Type B pancreatic cell (in vitro differentiated cells): ENCODE measurements at regions not wholly inside any gene's neighbourhood (a gene's known extent, or its start where the extent isn't known, plus 50 kb on each side); places are given as distances from the start of the nearest gene placed in this dataset.

ENCODE experiments used
- DNase-seq: peaks from one replicate; pipeline ENCODE4 v3.0.0; 2021; ENCODE audit warnings: mixed read lengths; ENCODE audit not compliant: unreplicated experiment; ENCODE audit errors: extremely low spot score
- H3K27ac Mint-ChIP-seq: 2 replicates; pipeline ENCODE4 v1.8.0; 2021; ENCODE audit warnings: mild to moderate bottlenecking, mixed read lengths
- H3K27me3 Mint-ChIP-seq: 2 replicates; pipeline ENCODE4 v1.8.0; 2021; ENCODE audit warnings: mixed read lengths
- H3K36me3 Mint-ChIP-seq: 2 replicates; pipeline ENCODE4 v1.8.0; 2021; ENCODE audit warnings: mixed read lengths
- H3K4me1 Mint-ChIP-seq: one replicate; pipeline ENCODE4 v1.8.0; 2021; ENCODE audit warnings: mixed read lengths; ENCODE audit not compliant: unreplicated experiment
- H3K4me3 Mint-ChIP-seq: 2 replicates; pipeline ENCODE4 v1.8.0; 2021; ENCODE audit warnings: mild to moderate bottlenecking, mixed read lengths
- H3K9me3 Mint-ChIP-seq: 2 replicates; pipeline ENCODE4 v1.8.0; 2021; ENCODE audit warnings: mixed read lengths
- CTCF ChIP-seq: fragments of 200-600 bp; sonication (generic); conservative IDR thresholded peaks from 2 replicates; pipeline ENCODE4 v1.5.0; 2021; ENCODE audit warnings: antibody characterized with exemption, mild to moderate bottlenecking

GRCh38 chrX:117508021-117508420 lies 608.6 kb downstream of the KLHL13 start:
- DNase-seq, result no peak
- H3K27me3 Mint-ChIP-seq, result no peaks in the 10 kb centered on the region
- no peaks in the 10 kb centered on the region for H3K4me1 Mint-ChIP-seq
- peaks cover 4% of the 10 kb centered on the region for H3K9me3 Mint-ChIP-seq
- no peak overlapping the region for H3K4me3 Mint-ChIP-seq
- no peak for TF ChIP-seq CTCF
- no peak overlapping the region for H3K27ac Mint-ChIP-seq
- no peaks in the 10 kb centered on the region for H3K36me3 Mint-ChIP-seq

GRCh38 chrX:117487421-117487820 lies 629.2 kb downstream of the KLHL13 start:
- Mint-ChIP-seq H3K27ac (no peak overlapping the region), H3K36me3 (no peaks in the 10 kb centered on the region), H3K4me3 (no peak overlapping the region), H3K27me3 (no peaks in the 10 kb centered on the region), H3K4me1 (no peaks in the 10 kb centered on the region), H3K9me3 (no peaks in the 10 kb centered on the region)
- no peak for TF ChIP-seq CTCF
- DNase-seq, result no peak

- Mint-ChIP-seq H3K27ac (no peak overlapping the region), H3K27me3 (no peaks in the 10 kb centered on the region), H3K4me3 (no peak overlapping the region), H3K36me3 (no peaks in the 10 kb centered on the region), H3K9me3 (no peaks in the 10 kb centered on the region), H3K4me1 (no peaks in the 10 kb centered on the region)
- DNase-seq, result no peak
- no peak for TF ChIP-seq CTCF
These were observed 632.7 kb downstream of the KLHL13 start for GRCh38 chrX:117483950-117484349.

- Mint-ChIP-seq H3K27ac (no peak overlapping the region), H3K27me3 (no peaks in the 10 kb centered on the region), H3K4me1 (no peaks in the 10 kb centered on the region), H3K4me3 (no peak overlapping the region), H3K9me3 (peaks cover under 1% of the 10 kb centered on the region), H3K36me3 (no peaks in the 10 kb centered on the region)
- TF ChIP-seq CTCF, result no peak
- DNase-seq, result no peak
These were observed 658.2 kb downstream of the KLHL13 start for GRCh38 chrX:117458243-117458968.

GRCh38 chrX:117455787-117456186 lies 660.8 kb downstream of the KLHL13 start:
- no peak overlapping the region for H3K27ac Mint-ChIP-seq
- no peak for DNase-seq
- no peak overlapping the region for H3K4me3 Mint-ChIP-seq
- H3K9me3 Mint-ChIP-seq, result no peaks in the 10 kb centered on the region
- H3K27me3 Mint-ChIP-seq, result no peaks in the 10 kb centered on the region
- H3K36me3 Mint-ChIP-seq, result no peaks in the 10 kb centered on the region
- no peaks in the 10 kb centered on the region for H3K4me1 Mint-ChIP-seq
- no peak for TF ChIP-seq CTCF
